Naive thymus-derived CD4-positive, alpha-beta T cell (primary cell): ENCODE measurements at regions not wholly inside any gene's neighbourhood (a gene's known extent, or its start where the extent isn't known, plus 50 kb on each side); places are given as distances from the start of the nearest gene placed in this dataset.
"Not testable (repeated sequence)": the region's sequence is repeated elsewhere in the genome, so short reads cannot be mapped to it uniquely, and the experiment has no call there.

Experiments used
- ATAC-seq: fragments of 150-1000 bp; cut with Tn5 transposase; 2 replicates; pipeline ENCODE4 v1.10.0; 2021; ENCODE audit warnings: mild to moderate bottlenecking, moderate library complexity
- CTCF ChIA-PET: fragments of 350-600 bp; sonication (Branson Sonifier 250); formaldehyde crosslinking; loops from one replicate; lab custom pipeline; 2021; ENCODE audit warnings: antibody characterized with exemption; lab: Charles Lee
- POLR2A ChIA-PET: fragments of 350-600 bp; sonication (Branson Sonifier 250); formaldehyde crosslinking; loops from one replicate; lab custom pipeline; 2021; ENCODE audit warnings: antibody characterized with exemption, inconsistent platforms; lab: Charles Lee
- DNase-seq, 9 donors: peaks; one replicate each; pipeline versions ENCODE4 v3.0.0 to v3.0.0-alpha.2; 2020 to 2022; ENCODE audit warnings: mixed read lengths in 1 of 9
- H3K27ac ChIP-seq: one replicate; pipeline ENCODE4 v1.7.0; 2013; ENCODE audit warnings: mild to moderate bottlenecking, low read depth, low read length, moderate library complexity
- H3K27me3 ChIP-seq, 2 donors: one replicate each; pipeline ENCODE4 v1.7.0; 2013; ENCODE audit warnings: low read length in 2 of 2, mild to moderate bottlenecking in 2 of 2, moderate library complexity in 2 of 2; ENCODE audit not compliant: control insufficient read depth in 2 of 2, insufficient read depth in 2 of 2
- H3K36me3 ChIP-seq, 3 experiments: 1 replicate in 2 of 3; 2 replicates in 1 of 3; pipeline ENCODE4 v1.7.0; 2013; ENCODE audit warnings: low read length in 3 of 3, mild to moderate bottlenecking in 3 of 3, moderate library complexity in 1 of 3; ENCODE audit not compliant: insufficient read depth in 3 of 3, control insufficient read depth in 2 of 3
- H3K4me1 ChIP-seq, 2 donors: one replicate each; pipeline ENCODE4 v1.7.0; 2013; ENCODE audit warnings: low read length in 2 of 2, mild to moderate bottlenecking in 2 of 2, moderate library complexity in 1 of 2; ENCODE audit not compliant: control insufficient read depth in 2 of 2, insufficient read depth in 2 of 2
- H3K4me3 ChIP-seq: 2 replicates; pipeline ENCODE4 v1.7.0; 2013; ENCODE audit warnings: mild to moderate bottlenecking, low read length
- H3K9me3 ChIP-seq, 3 experiments: 1 replicate in 2 of 3; 2 replicates in 1 of 3; pipeline ENCODE4 v1.7.0; 2013; ENCODE audit warnings: low read length in 3 of 3; ENCODE audit not compliant: control insufficient read depth in 2 of 3
- H3K27ac Mint-ChIP-seq, 9 donors: one replicate each; pipeline ENCODE4 v1.8.0; 2020 to 2022; ENCODE audit warnings: mixed read lengths in 9 of 9, mild to moderate bottlenecking in 8 of 9, moderate library complexity in 5 of 9, inconsistent platforms in 2 of 9
- H3K27me3 Mint-ChIP-seq, 5 donors: one replicate each; pipeline ENCODE4 v1.8.0; 2021 to 2022; ENCODE audit warnings: mixed read lengths in 5 of 5, mild to moderate bottlenecking in 1 of 5
- H3K36me3 Mint-ChIP-seq, 5 donors: one replicate each; pipeline ENCODE4 v1.8.0; 2020 to 2022; ENCODE audit warnings: mixed read lengths in 5 of 5, mild to moderate bottlenecking in 3 of 5, inconsistent platforms in 1 of 5
- H3K4me1 Mint-ChIP-seq, 7 donors: one replicate each; pipeline ENCODE4 v1.8.0; 2020 to 2022; ENCODE audit warnings: mixed read lengths in 7 of 7, mild to moderate bottlenecking in 3 of 7, inconsistent platforms in 1 of 7
- H3K4me3 Mint-ChIP-seq, 10 donors: one replicate each; pipeline ENCODE4 v1.8.0; 2020 to 2022; ENCODE audit warnings: mild to moderate bottlenecking in 10 of 10, mixed read lengths in 10 of 10, moderate library complexity in 6 of 10, inconsistent platforms in 2 of 10
- H3K9me3 Mint-ChIP-seq, 11 donors: one replicate each; pipeline ENCODE4 v1.8.0; 2020 to 2022; ENCODE audit warnings: mixed read lengths in 11 of 11, mild to moderate bottlenecking in 4 of 11, inconsistent platforms in 1 of 11, moderate library complexity in 1 of 11
- intact Hi-C, 2 donors: fragments of 100-400 bp; cut with micrococcal nuclease; formaldehyde crosslinking; loops; one replicate each; pipeline ENCODE4 v1.15.1; 2023

GRCh38 chr12:58704770-58705169, 215.5 kb downstream of the LRIG3 start:
- ATAC-seq, H3K36me3 Mint-ChIP-seq, POLR2A ChIA-PET, H3K27ac ChIP-seq, H3K9me3 ChIP-seq, H3K4me3 Mint-ChIP-seq, DNase-seq, H3K36me3 ChIP-seq, CTCF ChIA-PET, intact Hi-C loops, H3K27me3 ChIP-seq, H3K27me3 Mint-ChIP-seq, H3K4me3 ChIP-seq, H3K4me1 Mint-ChIP-seq, H3K27ac Mint-ChIP-seq, H3K4me1 ChIP-seq: not testable (repeated sequence)
- H3K9me3 Mint-ChIP-seq = peaks cover 0 to 50% (median 21%) of the 10 kb centered on the region in 11 donors

GRCh38 chr12:58710901-58711300, 209.4 kb downstream of the LRIG3 start:
- Histone ChIP-seq H3K4me3 (no peak overlapping the region), H3K9me3 (no peaks in the 10 kb centered on the region), H3K36me3 (no peaks in the 10 kb centered on the region), H3K4me1 (no peaks in the 10 kb centered on the region), H3K27ac (no peak overlapping the region), H3K27me3 (no peaks in the 10 kb centered on the region)
- Mint-ChIP-seq H3K36me3 (peaks cover 0 to 5% (median 0%) of the 10 kb centered on the region in 5 donors), H3K9me3 (peaks cover 5 to 46% (median 16%) of the 10 kb centered on the region in 11 donors), H3K4me1 (no peaks in the 10 kb centered on the region), H3K4me3 (no peak overlapping the region), H3K27ac (no peak overlapping the region), H3K27me3 (no peaks in the 10 kb centered on the region)
- intact Hi-C loops = no loop called here
- ATAC-seq = no peak
- ChIA-PET CTCF (no interaction called here), POLR2A (no interaction called here)
- DNase-seq = no peak

GRCh38 chr12:58711974-58712373, 208.3 kb downstream of the LRIG3 start:
- Histone ChIP-seq H3K9me3 (no peaks in the 10 kb centered on the region), H3K4me3 (no peak overlapping the region), H3K4me1 (no peaks in the 10 kb centered on the region), H3K27ac (no peak overlapping the region), H3K27me3 (no peaks in the 10 kb centered on the region), H3K36me3 (no peaks in the 10 kb centered on the region)
- ATAC-seq (no peak), DNase-seq (no peak)
- H3K36me3 Mint-ChIP-seq = peaks cover 0 to 5% (median 0%) of the 10 kb centered on the region in 5 donors
- no peak overlapping the region for H3K27ac Mint-ChIP-seq
- H3K9me3 Mint-ChIP-seq = peaks cover 5 to 44% (median 13%) of the 10 kb centered on the region in 11 donors
- H3K4me1 Mint-ChIP-seq = no peaks in the 10 kb centered on the region
- H3K27me3 Mint-ChIP-seq = no peaks in the 10 kb centered on the region
- no peak overlapping the region for H3K4me3 Mint-ChIP-seq
- CTCF ChIA-PET = no interaction called here
- POLR2A ChIA-PET = no interaction called here
- intact Hi-C loops = no loop called here

- Mint-ChIP-seq H3K9me3 (peaks cover 4 to 35% (median 10%) of the 10 kb centered on the region in 11 donors), H3K36me3 (peaks cover 0 to 5% (median 0%) of the 10 kb centered on the region in 5 donors)
- POLR2A ChIA-PET = no interaction called here
These were observed 207.3 kb downstream of the LRIG3 start for GRCh38 chr12:58712976-58713375.

GRCh38 chr12:58719161-58719560, 201.1 kb downstream of the LRIG3 start:
- no peak for DNase-seq
- no peaks in the 10 kb centered on the region for H3K27me3 Mint-ChIP-seq
- ChIA-PET POLR2A (no interaction called here), CTCF (no interaction called here)
- H3K27ac ChIP-seq = no peak overlapping the region
- intact Hi-C loops = no loop called here
- no peaks in the 10 kb centered on the region for H3K27me3 ChIP-seq
- no peaks in the 10 kb centered on the region for H3K36me3 ChIP-seq
- H3K36me3 Mint-ChIP-seq = no peaks in the 10 kb centered on the region
- ATAC-seq = no peak
- peaks cover 0 to 11% (median 2%) of the 10 kb centered on the region in 11 donors for H3K9me3 Mint-ChIP-seq
- no peaks in the 10 kb centered on the region for H3K9me3 ChIP-seq
- no peak overlapping the region for H3K4me3 Mint-ChIP-seq
- no peaks in the 10 kb centered on the region for H3K4me1 ChIP-seq
- no peak overlapping the region for H3K4me3 ChIP-seq
- H3K4me1 Mint-ChIP-seq = no peaks in the 10 kb centered on the region
- no peak overlapping the region for H3K27ac Mint-ChIP-seq

More at GRCh38 chr12:58712976-58713375, 207.3 kb downstream of the LRIG3 start:
- Histone ChIP-seq H3K4me1 (no peaks in the 10 kb centered on the region), H3K27me3 (no peaks in the 10 kb centered on the region), H3K9me3 (no peaks in the 10 kb centered on the region), H3K4me3 (no peak overlapping the region), H3K36me3 (no peaks in the 10 kb centered on the region), H3K27ac (no peak overlapping the region)
- intact Hi-C loops = no loop called here
- no peak overlapping the region for H3K27ac Mint-ChIP-seq
- no peaks in the 10 kb centered on the region for H3K27me3 Mint-ChIP-seq
- no peak overlapping the region for H3K4me3 Mint-ChIP-seq
- ATAC-seq = no peak
- no peak for DNase-seq
- CTCF ChIA-PET = no interaction called here
- H3K4me1 Mint-ChIP-seq = no peaks in the 10 kb centered on the region

- no peaks in the 10 kb centered on the region for H3K9me3 ChIP-seq
- ChIA-PET POLR2A (no interaction called here), CTCF (no interaction called here)
- ATAC-seq (no peak), DNase-seq (no peak)
- H3K36me3 ChIP-seq = no peaks in the 10 kb centered on the region
- peaks cover 0 to 20% (median 1%) of the 10 kb centered on the region in 11 donors for H3K9me3 Mint-ChIP-seq
- no peaks in the 10 kb centered on the region for H3K27me3 ChIP-seq
- H3K4me1 ChIP-seq = no peaks in the 10 kb centered on the region
- no peak overlapping the region for H3K4me3 Mint-ChIP-seq
- H3K4me3 ChIP-seq = no peak overlapping the region
- H3K27ac Mint-ChIP-seq = no peak overlapping the region
- no peaks in the 10 kb centered on the region for H3K4me1 Mint-ChIP-seq
- no peaks in the 10 kb centered on the region for H3K36me3 Mint-ChIP-seq
- H3K27ac ChIP-seq = no peak overlapping the region
- intact Hi-C loops = no loop called here
- H3K27me3 Mint-ChIP-seq = no peaks in the 10 kb centered on the region
These were observed 199.9 kb downstream of the LRIG3 start for GRCh38 chr12:58720421-58720820.

GRCh38 chr12:58725400-58726105, 194.8 kb downstream of the LRIG3 start:
- ChIA-PET CTCF (no interaction called here), POLR2A (no interaction called here)
- Mint-ChIP-seq H3K4me1 (no peaks in the 10 kb centered on the region), H3K27ac (no peak overlapping the region), H3K36me3 (no peaks in the 10 kb centered on the region), H3K4me3 (no peak overlapping the region), H3K9me3 (peaks cover 0 to 27% (median 0%) of the 10 kb centered on the region in 11 donors), H3K27me3 (no peaks in the 10 kb centered on the region)
- intact Hi-C loops = no loop called here
- DNase-seq (no peak), ATAC-seq (no peak)
- H3K4me1 ChIP-seq = no peaks in the 10 kb centered on the region
- H3K4me3 ChIP-seq = no peak overlapping the region
- H3K27ac ChIP-seq = no peak overlapping the region
- no peaks in the 10 kb centered on the region for H3K9me3 ChIP-seq
- no peaks in the 10 kb centered on the region for H3K36me3 ChIP-seq
- no peaks in the 10 kb centered on the region for H3K27me3 ChIP-seq
